NCI-H1105 treated with DMSO at 0.1 percent for 48 hours (cell line): ENCODE measurements at regions not wholly inside any gene's neighbourhood (a gene's known extent, or its start where the extent isn't known, plus 50 kb on each side); places are given as distances from the start of the nearest gene placed in this dataset.
"Not testable (repeated sequence)": the region's sequence is repeated elsewhere in the genome, so short reads cannot be mapped to it uniquely, and the experiment has no call there.

Source experiments
- DNase-seq: peaks from one replicate; lab custom pipeline; 2025; lab: John Stamatoyannopoulos, UW

GRCh38 chr20:11174861-11175260, 501.1 kb upstream of the JAG1 start:
- no peak for DNase-seq

- DNase-seq = no peak
These were observed 502.6 kb upstream of the JAG1 start for GRCh38 chr20:11176431-11176830.

- DNase-seq = no peak
These were observed 505.3 kb upstream of the JAG1 start for GRCh38 chr20:11178946-11179654.

GRCh38 chr20:11180186-11180585, 506.4 kb upstream of the JAG1 start:
- DNase-seq = no peak

GRCh38 chr20:11181129-11181528, 507.3 kb upstream of the JAG1 start:
- not testable (repeated sequence) for DNase-seq

GRCh38 chr20:11181966-11182365, 508.2 kb upstream of the JAG1 start:
- DNase-seq = no peak

- no peak for DNase-seq
These were observed 508.9 kb upstream of the JAG1 start for GRCh38 chr20:11182720-11183119.

GRCh38 chr20:11186301-11187008, 512.7 kb upstream of the JAG1 start:
- DNase-seq = no peak

GRCh38 chr20:11188843-11189603, 515.2 kb upstream of the JAG1 start:
- DNase-seq = no peak

- DNase-seq = no peak
These were observed 516.9 kb upstream of the JAG1 start for GRCh38 chr20:11190741-11191140.

- DNase-seq = no peak
These were observed 518.3 kb upstream of the JAG1 start for GRCh38 chr20:11192106-11192505.

- DNase-seq = no peak
These were observed 519.4 kb upstream of the JAG1 start for GRCh38 chr20:11193241-11193640.

- peak; percentile 53 for DNase-seq
These were observed 521.4 kb upstream of the JAG1 start for GRCh38 chr20:11195169-11195568.

GRCh38 chr20:11195899-11196558, 522.2 kb upstream of the JAG1 start:
- no peak for DNase-seq

GRCh38 chr20:11197851-11198250, 524.1 kb upstream of the JAG1 start:
- DNase-seq = no peak

- peak; percentile 83 for DNase-seq
These were observed 526.6 kb upstream of the JAG1 start for GRCh38 chr20:11200423-11200822.

GRCh38 chr20:11204926-11205768, 531.3 kb upstream of the JAG1 start:
- peak; percentile 59 for DNase-seq

- no peak for DNase-seq
These were observed 532.1 kb upstream of the JAG1 start for GRCh38 chr20:11205769-11206362.

- DNase-seq = no peak
These were observed 534.1 kb upstream of the JAG1 start for GRCh38 chr20:11207749-11208502.

- no peak for DNase-seq
These were observed 536.8 kb upstream of the JAG1 start for GRCh38 chr20:11210611-11211010.
